Type B pancreatic cell (in vitro differentiated cells): ENCODE measurements at regions not wholly inside any gene's neighbourhood (a gene's known extent, or its start where the extent isn't known, plus 50 kb on each side); places are given as distances from the start of the nearest gene placed in this dataset.

ENCODE experiments used
- DNase-seq: peaks from one replicate; pipeline ENCODE4 v3.0.0; 2021; ENCODE audit warnings: mixed read lengths; ENCODE audit not compliant: unreplicated experiment; ENCODE audit errors: extremely low spot score
- H3K27ac Mint-ChIP-seq: 2 replicates; pipeline ENCODE4 v1.8.0; 2021; ENCODE audit warnings: mild to moderate bottlenecking, mixed read lengths
- H3K27me3 Mint-ChIP-seq: 2 replicates; pipeline ENCODE4 v1.8.0; 2021; ENCODE audit warnings: mixed read lengths
- H3K36me3 Mint-ChIP-seq: 2 replicates; pipeline ENCODE4 v1.8.0; 2021; ENCODE audit warnings: mixed read lengths
- H3K4me1 Mint-ChIP-seq: one replicate; pipeline ENCODE4 v1.8.0; 2021; ENCODE audit warnings: mixed read lengths; ENCODE audit not compliant: unreplicated experiment
- H3K4me3 Mint-ChIP-seq: 2 replicates; pipeline ENCODE4 v1.8.0; 2021; ENCODE audit warnings: mild to moderate bottlenecking, mixed read lengths
- H3K9me3 Mint-ChIP-seq: 2 replicates; pipeline ENCODE4 v1.8.0; 2021; ENCODE audit warnings: mixed read lengths
- CTCF ChIP-seq: fragments of 200-600 bp; sonication (generic); conservative IDR thresholded peaks from 2 replicates; pipeline ENCODE4 v1.5.0; 2021; ENCODE audit warnings: antibody characterized with exemption, mild to moderate bottlenecking

DNA sequence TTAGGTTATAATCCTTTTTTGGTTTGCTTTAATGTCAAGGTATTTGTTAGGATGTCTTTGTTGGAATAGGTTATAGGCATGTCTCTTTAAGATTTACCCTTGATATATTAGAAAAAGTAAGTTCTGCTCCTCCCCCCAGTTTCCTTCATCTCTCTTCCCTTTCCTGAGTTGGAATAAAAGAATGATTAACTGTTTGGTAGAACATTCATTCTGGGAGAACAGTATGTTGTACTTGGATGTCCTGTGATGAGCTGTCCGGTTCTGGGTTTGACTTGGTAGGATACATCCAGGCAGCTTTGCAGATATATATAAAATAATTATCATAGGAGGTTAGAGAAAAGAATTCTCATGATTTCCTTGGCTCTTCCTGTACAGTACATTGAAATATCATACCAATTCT lies 199.6 kb upstream of the RREB1 start:
- H3K4me3 Mint-ChIP-seq = no peak overlapping the region
- TF ChIP-seq CTCF = no peak
- H3K36me3 Mint-ChIP-seq = no peaks in the 10 kb centered on the region
- H3K27ac Mint-ChIP-seq = no peak overlapping the region
- peaks cover 8% of the 10 kb centered on the region for H3K27me3 Mint-ChIP-seq
- DNase-seq = no peak
- no peaks in the 10 kb centered on the region for H3K9me3 Mint-ChIP-seq
- peaks cover 28% of the 10 kb centered on the region for H3K4me1 Mint-ChIP-seq

DNA sequence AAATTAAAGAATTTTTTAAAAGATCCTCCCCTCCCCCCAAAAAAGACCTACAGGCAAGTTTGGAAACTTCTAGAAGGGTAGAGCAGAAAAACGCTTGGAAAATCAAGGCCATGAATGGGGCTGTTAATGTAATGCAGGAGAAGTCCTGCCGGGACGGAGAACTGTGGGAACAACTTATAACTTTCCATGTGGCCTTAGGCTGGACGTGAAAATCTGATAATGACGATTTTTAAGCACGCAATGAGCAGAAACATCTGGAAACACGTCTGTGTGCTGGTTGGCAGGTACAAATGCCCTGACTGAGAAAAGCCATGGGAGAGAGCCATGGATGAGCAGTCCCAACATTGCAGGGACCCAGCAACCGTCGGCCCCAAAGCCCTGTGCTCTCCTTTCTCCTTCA lies 198.7 kb upstream of the RREB1 start:
- TF ChIP-seq CTCF = no peak
- Mint-ChIP-seq H3K4me1 (peaks cover 30% of the 10 kb centered on the region), H3K4me3 (no peak overlapping the region), H3K9me3 (no peaks in the 10 kb centered on the region), H3K27ac (no peak overlapping the region), H3K27me3 (peaks cover 8% of the 10 kb centered on the region), H3K36me3 (no peaks in the 10 kb centered on the region)
- DNase-seq = no peak

DNA sequence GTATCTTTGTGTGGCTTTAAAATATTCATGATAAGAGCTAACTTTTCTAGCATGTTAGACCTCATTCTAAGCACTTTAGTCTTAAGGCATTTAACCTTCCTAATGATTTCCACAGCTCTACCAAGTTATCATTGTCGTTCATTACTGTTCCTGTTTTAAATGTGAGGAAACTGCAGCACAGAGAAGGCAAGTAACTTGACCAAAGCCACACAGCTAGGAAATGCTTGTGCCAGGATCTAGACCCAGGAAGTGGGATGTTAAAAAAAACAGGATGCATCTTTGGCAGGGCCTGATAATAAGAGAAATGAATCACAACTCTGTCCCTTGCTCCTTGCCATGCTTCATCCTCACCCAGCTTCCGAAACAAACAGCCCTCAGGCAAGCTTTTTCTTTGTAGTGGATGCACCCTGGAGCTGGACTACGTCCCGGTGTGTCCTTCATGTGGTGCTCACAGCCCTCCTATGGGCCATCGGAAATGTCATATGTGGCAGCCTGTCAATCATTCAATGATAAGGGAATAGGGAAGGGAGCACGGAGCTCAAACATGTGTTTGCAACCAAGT lies 196.9 kb upstream of the RREB1 start:
- Mint-ChIP-seq H3K27me3 (peaks cover 8% of the 10 kb centered on the region), H3K27ac (no peak overlapping the region), H3K4me1 (peaks cover 33% of the 10 kb centered on the region), H3K4me3 (no peak overlapping the region), H3K9me3 (no peaks in the 10 kb centered on the region), H3K36me3 (no peaks in the 10 kb centered on the region)
- no peak for DNase-seq
- TF ChIP-seq CTCF = no peak

DNA sequence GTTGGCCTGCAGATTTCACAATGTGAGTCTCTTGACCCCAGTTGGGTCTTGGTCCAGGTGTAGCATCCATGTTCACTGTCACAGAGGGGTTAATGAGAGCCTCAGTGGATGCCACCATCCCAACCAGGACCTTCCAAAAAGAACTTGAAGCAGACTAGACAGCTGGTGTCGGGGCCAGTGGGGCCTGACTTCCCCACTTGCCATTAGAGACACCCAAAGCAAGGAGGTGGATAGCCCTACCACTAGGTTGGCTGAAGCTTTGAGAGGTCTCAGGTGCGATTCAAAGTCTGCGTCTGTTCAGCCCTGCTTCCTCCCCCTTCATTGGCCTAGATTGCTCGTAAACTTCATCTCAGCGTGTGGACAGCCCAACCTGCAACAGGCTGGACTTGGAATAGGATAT lies 196.4 kb upstream of the RREB1 start:
- no peak for DNase-seq
- H3K4me1 Mint-ChIP-seq = peaks cover 35% of the 10 kb centered on the region
- TF ChIP-seq CTCF = no peak
- H3K9me3 Mint-ChIP-seq = no peaks in the 10 kb centered on the region
- H3K27me3 Mint-ChIP-seq = peaks cover 8% of the 10 kb centered on the region
- H3K4me3 Mint-ChIP-seq = no peak overlapping the region
- H3K27ac Mint-ChIP-seq = no peak overlapping the region
- H3K36me3 Mint-ChIP-seq = no peaks in the 10 kb centered on the region

DNA sequence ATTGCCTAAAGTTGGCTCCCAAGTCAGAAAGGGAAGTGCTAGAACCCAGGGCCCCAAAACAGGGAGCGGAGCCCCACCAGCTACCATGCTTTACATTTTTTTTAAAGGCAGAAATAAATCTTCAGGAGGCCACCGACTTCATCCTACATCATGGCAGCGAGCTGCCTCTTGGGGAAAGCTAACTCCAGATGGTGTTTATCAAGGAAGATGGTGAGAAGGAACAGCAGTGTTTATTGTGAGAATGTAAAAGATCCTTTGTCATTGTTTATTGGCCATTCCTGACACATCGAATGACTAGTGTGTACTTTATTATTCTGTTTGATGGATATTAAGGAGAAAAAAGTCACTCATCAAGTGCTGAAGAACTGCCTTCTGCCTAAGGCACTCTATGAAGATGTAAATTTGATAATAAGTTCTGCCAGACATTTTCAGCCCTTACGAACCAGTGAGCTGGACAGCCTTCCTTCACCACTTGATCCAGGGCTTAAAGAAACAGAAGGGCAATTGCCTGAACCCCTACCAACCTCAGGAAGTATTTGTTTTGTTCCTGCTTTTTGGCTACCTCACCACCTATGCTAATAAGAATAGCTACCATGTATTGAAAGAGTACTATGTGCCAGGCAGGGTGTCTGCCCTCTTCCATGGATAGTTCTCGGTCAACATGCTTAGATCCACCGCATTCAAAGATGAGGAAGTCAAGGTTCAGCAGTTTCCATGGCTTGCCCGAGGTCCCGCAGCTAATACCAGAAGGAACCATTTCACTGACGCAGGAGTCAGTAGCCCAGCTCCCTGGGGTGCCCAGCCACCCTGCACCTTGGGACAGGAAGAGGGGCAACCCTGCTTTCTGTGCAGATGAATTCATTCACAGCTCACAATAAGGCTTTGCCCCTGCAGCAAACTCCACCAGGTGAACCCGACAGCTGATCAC lies 194.7 kb upstream of the RREB1 start:
- DNase-seq = no peak
- Mint-ChIP-seq H3K4me1 (peaks cover 24% of the 10 kb centered on the region), H3K27ac (no peak overlapping the region), H3K4me3 (no peak overlapping the region), H3K36me3 (no peaks in the 10 kb centered on the region), H3K9me3 (no peaks in the 10 kb centered on the region), H3K27me3 (peaks cover 8% of the 10 kb centered on the region)
- no peak for TF ChIP-seq CTCF
